HG03196 (cell line): ENCODE measurements at regions not wholly inside any gene's neighbourhood (a gene's known extent, or its start where the extent isn't known, plus 50 kb on each side); places are given as distances from the start of the nearest gene placed in this dataset.

Source experiments
- ATAC-seq: cut with Tn5 transposase; IDR thresholded peaks from one replicate; pipeline ENCODE4 v1.9.1; 2021; ENCODE audit not compliant: unreplicated experiment

DNA sequence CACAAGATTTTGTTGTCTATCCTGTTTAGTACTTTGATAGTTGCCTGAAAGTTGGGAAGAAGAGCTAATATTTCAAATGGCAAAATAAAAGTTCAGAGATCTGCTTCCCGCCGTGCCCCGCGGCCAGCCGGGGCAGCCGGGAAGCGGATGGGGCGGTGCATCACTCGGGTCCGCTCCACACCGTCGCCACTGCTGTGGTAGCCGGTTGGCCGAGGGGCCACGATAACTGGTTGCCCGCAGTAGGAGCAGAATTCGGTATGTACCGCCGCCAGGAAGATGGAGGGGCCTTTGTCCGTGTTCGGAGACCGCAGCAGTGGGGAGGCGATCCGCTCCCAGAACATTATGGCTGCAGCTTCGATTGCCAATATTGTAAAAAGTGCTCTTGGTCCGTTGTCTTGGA lies 427.2 kb upstream of the PDE3A start:
- ATAC-seq = no peak

DNA sequence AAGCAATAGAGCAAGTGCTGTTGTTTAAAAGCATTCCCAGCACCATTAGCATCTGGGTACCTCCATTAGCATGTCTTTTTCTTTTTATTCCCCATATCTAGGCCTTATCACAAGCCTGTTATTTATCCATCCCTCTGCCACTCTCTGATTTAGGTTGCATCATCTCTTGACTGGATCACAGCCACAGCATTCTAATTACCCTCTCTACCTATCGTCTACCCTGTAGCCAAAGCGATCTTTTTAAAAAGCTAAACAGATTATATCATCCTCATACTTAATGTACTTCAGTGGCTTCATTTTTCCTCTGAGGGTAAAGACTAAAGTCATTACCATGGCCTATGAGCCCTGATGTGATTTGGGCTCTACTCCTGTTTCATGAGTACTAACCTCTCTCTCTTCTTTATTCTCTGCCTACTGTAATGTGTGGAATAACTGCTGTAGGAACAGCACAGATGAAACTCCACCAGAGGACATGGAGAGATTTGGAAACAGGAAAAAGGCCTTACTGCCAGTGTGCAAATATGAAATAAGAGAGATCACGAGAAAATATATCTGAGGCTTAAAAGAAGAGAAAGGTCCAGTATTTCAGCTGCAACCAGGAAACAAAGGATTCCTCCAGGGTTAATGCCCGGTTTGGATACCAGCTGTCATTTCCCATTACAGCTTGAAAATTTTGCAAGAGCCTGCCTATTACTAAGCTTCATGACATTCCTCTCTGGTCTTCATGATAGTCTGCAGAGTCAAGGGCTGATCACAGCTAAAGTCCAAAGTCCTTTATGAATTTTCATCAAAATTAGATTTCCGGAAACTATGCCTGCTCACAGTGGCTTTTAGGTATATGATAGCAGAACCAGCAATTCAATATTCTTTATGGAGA lies 422.5 kb upstream of the PDE3A start:
- ATAC-seq = no peak

DNA sequence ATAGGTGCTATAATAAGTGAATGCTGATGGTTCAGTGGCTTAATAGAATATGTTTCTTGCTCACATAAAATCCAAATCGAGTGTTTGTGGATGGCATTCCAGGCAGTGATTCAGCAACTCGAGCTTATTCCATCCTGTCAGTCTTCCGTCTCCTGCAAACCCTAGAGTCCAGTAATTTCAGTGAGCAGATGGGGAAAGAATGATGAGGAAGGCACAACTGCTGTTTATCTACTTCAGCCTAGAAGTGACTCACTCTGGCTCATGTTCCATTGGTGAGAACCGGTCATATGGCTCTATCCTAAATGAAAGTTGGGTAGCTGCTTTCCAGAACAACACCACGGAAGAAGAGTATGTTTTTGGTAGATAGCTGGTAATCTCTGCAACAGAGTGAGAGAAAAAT lies 421.8 kb upstream of the PDE3A start:
- ATAC-seq = no peak

DNA sequence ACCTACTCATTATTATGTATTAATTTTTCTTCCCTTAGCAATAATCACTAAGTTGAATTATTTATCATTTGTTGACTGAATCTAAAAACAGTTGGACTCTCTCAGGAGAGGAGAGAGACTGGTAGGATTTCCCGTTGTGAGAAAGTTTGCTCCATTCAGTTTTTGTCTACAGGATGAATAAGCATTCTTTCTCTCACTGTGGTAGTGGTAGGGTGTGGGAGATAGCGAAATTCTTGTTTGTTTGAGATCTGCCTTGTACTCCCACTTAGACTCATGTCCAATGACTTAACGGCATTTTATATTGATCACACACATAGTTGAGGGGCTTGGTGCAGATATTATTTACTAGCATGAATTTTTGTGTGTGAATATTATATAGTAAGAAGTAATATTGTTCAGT lies 421.0 kb upstream of the PDE3A start:
- ATAC-seq = no peak

DNA sequence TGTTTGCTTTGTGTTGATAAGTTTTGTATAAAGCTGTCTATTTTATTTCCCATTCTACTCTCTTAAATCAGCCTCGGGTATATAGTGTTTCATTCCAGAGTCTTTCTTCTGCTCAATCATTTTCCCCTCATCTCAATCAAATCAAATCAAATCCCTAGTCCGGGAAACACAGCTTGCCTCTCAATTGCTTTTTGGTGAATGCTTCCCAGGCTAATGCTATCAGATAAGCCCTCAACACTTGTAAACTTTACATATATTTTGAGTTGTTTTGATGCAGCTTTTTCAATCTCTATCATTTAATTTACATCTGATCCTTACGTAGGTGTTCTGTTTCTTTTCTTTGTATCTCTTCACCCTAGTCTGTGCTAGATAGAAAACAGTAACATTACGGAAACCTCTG lies 416.7 kb upstream of the PDE3A start:
- ATAC-seq = no peak

DNA sequence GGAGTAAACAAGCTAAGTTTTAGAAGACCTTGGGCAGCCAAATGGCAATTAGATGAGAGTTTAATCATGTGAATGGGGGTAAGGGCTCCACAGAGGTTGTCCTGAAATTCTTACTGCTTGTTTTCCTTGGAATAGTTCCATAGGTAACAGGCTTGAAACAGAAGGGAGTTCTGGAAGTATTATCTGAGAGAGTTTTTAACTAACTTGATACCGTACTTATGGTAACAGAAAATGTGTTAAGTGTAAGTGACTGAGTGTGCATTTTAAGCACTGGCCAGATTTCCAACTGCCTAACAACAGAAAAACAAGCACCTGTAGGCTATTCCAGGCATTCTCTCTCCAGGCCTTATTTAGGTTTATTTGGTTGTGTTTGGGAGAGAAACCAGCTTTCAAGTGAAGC lies 414.6 kb upstream of the PDE3A start:
- no peak for ATAC-seq

DNA sequence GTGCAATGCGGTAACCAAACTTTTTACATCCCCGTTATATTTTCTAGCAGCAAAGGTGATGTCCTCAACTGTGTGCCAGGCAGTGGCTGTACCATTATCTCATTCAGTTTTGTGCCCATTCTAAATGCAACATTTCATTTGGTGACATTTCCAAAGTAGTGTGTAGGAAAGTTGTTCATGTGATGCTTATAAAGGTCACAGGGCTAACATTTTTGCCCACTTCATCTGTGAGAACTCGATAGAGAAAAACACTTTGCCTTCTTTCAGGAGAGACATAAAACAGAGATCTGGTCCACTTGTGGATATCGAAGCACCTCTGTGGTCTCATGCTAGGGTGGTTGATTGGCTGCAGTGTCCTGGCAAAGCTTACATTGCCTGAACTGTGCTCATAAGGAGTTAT lies 414.2 kb upstream of the PDE3A start:
- no peak for ATAC-seq

DNA sequence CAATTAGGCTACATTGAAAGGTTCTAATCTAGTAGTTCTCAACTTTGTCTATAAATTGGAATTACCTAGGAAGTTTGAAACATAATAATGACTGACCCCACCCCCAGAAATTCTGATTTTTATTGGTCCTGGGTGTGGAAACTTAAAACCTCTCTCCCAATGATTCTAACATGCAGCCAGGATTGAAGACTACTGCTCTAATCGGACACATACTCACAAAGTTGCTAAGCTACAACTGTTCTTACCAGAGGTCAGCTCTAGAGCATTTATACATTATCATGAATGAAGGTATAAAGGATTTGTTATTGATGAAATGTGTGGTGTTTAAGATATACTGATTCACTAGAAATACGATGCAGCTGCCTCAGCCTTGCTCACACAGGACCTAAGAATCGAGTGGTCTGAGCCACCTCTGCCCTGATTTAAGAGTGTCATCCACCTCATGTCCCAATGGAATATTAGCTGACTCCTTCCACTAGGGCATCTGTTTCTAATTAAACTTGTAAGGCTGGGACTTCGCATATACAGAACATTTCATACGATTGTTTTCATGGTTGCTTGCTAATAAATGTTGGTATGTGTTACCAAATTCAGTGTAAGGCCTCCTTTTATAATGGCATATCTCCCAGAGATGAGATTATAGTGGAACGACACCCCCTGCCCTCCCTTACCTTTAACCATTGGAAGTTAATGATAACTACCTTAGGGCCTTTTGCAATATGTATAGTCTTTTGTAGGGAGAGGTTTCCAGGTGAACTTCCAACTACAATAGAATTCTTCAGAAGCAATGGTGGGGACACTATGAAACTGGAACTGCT lies 410.8 kb upstream of the PDE3A start:
- no peak for ATAC-seq

DNA sequence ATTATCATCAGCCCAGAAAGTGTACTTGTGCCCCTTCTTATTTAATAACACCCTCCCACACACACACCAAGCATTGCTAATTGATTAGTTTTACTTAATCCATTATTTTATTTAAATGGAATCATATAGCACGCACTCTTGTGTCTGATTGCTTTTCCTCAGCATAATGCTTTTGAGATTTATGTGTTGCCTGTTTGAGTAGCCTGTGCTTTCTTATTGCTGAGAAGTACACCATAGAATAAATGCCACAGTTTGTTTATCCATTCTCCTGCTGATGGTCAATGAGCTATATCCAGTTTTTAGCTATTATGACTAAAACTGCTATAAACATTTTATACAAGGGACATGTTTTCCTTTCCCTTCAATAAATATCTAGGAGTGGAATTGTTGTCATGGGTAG lies 409.9 kb upstream of the PDE3A start:
- ATAC-seq = no peak

DNA sequence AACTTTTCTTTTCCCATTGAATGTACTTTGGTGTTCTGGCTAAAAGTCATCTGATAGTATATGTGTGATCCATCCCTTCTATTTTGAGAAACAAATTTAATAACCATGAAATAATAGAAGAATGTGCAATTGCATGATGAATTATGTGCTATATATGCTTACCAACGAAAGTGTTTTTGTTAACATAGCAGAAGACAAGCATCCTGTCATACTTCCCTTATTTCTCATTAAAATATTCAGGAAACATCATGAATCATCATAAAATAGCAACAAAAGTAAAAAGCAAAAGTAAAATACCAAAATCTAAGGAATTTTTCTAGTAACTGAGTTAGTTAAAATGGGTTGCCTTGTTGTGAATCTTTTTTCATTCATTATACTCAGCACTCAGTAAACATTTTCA lies 409.0 kb upstream of the PDE3A start:
- no peak for ATAC-seq

DNA sequence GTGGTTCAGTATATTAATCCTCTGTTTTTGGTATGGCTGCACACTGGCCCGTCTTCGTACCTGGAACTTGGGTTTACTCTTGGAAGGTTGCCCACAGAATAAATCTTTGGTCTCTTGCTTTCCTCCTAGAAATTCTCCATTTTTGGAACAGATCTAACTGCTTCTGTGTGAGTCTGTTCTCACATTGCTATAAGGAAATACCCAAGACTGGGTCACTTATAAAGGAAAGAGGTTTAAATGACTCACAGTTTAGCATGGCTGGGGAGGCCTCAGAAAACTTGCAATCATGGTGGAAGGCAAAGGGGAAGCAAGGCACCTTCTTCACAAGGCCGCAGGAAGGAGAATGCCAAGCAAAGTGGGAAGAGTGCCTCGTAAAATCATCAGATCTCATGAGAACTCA lies 407.8 kb upstream of the PDE3A start:
- no peak for ATAC-seq

DNA sequence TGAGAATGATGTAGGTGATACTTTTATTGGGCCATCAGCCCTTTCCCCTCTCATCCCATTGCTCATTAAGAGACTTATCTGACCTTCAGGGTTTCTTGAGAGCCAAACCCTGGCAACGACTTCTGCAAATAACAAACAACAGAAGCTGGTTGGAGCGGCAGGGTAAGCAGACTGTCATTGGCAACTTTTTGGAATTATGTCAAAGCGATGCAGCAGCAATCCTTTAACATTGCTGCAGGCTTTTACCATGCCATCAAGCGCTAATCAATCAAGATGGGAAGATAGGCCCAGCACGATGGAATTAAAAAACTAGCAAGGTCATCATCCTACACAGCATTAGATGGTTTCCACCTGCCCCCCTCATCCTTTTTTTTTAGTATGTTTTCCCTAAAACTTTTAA lies 406.1 kb upstream of the PDE3A start:
- ATAC-seq = no peak

DNA sequence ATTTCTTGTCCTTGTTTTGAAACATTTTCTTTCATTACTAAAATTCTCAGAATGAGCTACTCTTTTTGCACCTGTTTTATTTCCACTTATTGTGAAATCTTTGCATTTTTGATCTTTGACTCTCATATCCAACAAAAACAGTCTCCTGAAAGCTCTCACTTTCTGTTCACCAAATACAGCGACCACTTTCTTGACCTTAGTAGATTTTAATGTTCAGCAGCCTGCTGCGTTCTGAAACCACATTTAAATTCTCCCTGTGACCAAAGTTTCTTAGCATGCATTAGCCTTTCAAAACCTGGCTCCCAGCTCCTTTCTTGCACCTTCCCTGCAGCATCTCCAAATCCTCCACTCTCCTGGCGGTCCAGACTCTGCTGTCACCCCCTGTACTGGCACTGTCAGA lies 404.4 kb upstream of the PDE3A start:
- no peak for ATAC-seq

DNA sequence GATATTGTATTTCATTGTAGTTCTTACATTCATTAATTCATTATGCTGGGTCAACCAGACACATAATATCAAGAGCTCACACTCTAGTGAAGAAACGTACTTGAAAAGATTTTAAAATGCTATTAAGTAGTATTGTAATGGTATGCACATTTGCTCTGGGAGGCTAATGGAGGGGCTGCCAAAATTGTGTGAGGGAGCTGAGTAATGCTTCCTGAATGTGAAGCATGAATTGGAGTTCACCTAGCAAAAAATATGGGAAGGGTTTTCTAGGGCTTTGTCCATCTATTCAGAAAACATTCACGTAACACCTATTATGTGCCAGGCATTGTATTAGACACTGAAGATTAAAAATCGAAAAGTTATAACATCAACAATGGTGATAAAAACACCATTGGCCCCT lies 403.8 kb upstream of the PDE3A start:
- no peak for ATAC-seq

DNA sequence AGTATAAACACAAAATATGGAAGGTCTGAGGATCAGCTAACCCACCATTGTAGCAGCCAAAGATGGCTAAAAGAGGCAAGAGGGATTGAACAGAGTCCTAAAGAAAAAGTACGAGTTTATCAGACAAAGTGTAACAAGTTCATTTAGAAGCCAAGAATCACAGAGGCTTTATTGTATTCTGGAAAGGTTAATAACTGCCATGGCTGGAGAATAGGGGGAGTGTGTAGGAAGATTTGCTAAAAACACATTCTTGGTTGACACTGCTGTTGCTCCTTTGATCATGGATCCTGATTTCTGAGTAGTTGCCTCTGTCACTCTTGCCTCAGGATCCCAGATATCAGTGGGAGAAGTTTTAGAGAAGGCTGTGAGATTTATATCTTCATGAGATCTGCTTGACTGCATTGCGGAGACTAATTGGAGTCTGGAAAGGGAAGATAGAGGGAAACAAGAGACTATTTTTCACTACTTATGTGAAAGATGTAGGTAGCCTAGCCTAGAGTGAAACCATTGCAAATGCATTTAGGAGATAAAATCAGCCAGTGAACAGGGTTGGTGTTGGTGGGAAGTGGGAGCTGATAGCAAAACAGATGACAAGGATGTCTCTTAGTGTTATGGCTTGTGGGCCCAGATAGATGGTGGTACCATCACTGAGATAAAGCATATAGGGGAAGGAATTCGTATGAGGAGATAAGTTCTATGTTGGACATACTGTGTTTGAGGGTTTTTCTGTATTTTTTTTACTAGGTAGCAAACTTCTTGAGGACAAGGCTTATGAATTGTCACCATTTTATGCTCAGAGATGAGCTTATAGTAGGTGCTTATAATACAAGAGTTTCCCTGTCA lies 402.9 kb upstream of the PDE3A start:
- no peak for ATAC-seq

DNA sequence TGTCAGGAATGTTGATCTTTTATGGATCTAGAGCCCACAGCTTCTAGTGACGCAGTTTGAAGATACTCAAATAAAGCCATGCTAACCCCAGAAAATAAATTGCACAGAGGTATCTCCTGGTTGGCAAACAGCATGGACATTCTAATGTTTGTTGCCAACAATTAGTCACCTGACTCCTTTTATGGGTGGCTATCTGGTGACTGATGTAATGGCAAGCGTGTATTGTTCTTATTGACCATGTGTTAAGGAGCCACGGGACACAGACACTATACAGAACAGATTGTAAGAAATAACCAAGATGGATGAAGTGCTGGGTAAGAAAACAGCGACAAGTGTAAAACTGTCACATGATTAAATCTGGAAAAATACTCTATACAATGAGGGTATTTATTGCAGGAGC lies 401.3 kb upstream of the PDE3A start:
- ATAC-seq = no peak

DNA sequence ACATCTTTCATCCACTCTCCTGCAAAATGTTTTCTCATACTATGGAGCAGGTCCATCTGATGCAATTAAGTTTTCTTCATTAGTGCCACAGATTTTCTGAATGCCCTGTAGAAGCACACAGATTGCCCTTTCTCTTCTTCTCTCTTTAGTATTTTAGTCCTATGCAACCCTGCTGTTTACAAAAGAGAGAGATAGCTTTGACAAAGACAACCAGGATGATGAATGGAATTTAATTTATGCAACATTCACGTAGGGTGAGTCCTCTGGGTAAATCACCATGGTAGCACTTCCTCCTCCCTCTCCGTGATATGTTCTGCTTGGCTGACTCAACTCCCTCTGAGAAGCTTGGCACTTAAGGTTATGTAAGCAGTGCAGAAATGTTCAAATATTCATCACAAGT lies 400.9 kb upstream of the PDE3A start:
- ATAC-seq = no peak

DNA sequence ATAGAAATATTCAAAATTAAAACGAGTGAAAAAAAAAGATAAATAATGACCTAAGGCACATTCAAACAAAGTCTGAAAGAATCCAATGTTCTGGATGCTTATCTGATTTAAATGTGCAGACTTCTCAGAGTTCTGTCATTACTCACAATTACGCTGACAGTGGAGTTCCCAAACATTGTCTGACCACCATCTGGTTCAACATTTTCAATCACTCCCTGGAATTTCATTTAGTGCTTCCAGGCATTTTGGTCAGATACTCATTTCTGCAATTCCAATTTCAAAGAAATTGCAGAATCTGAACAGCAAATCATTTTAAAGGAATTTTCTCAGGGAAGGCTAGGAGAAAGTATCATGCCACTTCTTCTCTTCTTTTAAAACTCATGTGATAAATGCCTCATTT lies 398.2 kb upstream of the PDE3A start:
- ATAC-seq = no peak

DNA sequence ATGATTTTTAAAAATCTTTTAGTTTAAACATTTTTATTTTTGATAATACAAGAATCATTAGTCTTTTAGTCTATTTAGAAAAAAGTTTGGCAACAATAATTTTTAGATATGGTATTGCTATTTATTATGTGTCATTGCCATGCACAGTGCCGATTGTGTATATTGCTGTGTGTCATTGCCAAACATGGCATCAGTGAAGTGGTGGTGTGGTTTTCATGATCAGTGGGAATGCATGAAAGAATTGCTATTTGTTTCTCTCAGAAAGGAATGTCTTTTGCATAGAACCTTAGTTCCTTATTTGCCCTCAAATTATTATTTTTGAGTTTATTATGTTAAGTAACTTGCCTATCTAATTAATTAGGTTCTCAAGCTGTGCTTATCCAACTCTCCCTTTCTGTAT lies 397.5 kb upstream of the PDE3A start:
- ATAC-seq = no peak

DNA sequence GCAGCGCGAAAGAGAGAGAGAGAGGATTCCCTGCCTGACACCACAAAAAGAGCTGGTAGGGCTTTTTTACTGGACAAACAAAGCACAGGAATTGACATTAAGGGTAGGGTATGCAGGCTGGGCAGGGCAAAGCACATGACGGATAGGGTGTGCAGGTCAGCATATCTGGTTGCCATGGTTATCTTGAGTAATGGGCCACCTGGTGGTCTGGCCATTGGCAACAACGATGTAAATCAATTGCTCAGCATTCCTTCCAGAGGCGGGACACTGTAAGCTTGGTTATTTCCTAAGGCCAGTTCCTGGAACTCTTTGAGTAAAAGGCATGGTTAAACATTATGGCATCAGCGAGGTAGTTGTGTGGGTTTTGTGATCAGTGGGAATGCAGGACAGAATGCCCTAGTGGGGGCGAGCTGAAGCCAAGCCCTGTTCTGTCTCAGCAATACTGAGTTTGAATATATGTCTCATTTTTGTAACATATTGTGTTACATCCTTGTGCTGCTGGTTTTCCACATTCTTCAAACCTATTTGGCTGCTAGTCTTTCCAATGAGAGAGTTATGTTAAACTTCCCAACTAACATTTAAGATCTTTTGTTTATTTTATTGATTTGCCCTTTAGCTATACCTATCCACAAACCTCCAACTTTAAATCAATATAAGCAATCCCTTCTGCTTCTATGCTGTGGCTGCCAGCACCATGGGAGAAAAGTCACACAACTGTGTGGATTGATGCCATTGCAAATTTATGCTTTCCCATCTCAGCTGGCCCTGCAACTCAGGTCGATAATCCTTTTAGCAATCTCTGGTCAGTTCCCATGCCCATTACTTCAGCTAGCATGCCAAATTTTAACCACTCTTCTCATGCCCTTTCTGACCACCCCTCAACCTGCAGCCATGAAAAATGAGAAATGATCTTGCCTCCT lies 396.7 kb upstream of the PDE3A start:
- no peak for ATAC-seq
